Effector CD4-positive, alpha-beta T cell (primary cell): ENCODE measurements at regions not wholly inside any gene's neighbourhood (a gene's known extent, or its start where the extent isn't known, plus 50 kb on each side); places are given as distances from the start of the nearest gene placed in this dataset.

ENCODE experiments used
- DNase-seq: peaks from one replicate; pipeline ENCODE4 v3.0.0-alpha.2; 2020

DNA sequence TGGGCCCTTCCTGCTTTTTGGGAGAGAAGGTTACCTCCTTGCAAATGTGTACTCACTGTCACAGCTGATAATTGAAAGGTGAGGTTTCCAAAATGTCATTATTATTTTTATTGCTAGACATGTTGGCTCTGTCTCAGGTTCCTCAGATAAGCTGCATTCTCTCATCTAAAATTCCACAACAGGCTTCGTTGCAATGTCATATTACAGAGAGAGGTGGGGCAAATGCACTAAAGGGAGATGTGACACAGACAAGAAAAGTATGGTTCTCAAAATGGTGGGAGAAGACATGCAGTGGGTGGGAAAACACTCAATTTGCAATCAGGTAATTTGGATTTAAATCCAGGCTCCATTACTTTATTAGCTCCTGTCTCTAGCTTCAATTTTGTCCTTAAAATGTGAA is 256.4 kb upstream of the POU3F2 start:
- no peak for DNase-seq

DNA sequence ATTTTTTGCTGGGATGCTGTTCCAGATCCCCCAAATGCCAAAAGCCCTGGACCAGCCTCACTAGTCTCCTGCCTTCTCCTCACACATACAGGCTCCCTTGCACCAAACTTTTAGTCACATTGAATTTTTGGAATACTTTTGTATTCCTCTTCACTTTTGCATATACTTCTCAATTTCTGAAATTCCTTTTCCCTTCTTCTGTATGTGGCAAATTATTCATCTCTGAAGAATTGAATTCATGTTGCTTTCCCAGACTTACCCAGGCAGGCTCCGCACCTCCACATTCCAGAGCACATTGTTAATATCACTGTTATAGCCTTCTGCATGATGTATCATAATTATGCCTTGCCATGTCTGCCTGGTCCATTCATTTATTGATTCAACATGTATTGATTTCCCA is 255.3 kb upstream of the POU3F2 start:
- DNase-seq: no peak

- DNase-seq: no peak
Observed at GRCh38 chr6:98579941-98580340, 254.4 kb upstream of the POU3F2 start.

GRCh38 chr6:98581705-98582104 is 252.7 kb upstream of the POU3F2 start:
- no peak for DNase-seq

GRCh38 chr6:98583506-98583905 is 250.9 kb upstream of the POU3F2 start:
- DNase-seq: no peak

- no peak for DNase-seq
Observed at GRCh38 chr6:98586163-98586562, 248.2 kb upstream of the POU3F2 start.

DNA sequence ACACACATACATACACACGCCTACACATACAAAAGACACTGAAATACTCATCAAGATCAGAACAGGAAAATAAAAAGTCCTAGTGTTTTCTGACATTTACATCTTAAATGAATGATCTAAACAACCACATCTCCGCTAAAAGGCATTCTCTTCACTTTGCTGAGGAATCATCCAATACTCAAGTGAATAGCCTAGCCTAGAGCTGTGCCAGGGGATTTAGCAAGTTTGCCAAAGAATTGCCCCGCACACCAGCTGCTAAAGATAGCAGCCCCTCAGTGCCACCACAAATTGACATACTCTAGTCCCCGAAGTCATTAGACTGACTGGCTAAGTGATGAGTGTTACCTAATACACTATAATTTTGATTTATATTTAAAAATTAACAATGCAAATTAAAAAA is 246.8 kb upstream of the POU3F2 start:
- no peak for DNase-seq

GRCh38 chr6:98589536-98589935 is 244.8 kb upstream of the POU3F2 start:
- DNase-seq: no peak

- no peak for DNase-seq
Observed at GRCh38 chr6:98590136-98590681, 244.2 kb upstream of the POU3F2 start.

- no peak for DNase-seq
Observed at GRCh38 chr6:98590997-98591396, 243.4 kb upstream of the POU3F2 start.

DNA sequence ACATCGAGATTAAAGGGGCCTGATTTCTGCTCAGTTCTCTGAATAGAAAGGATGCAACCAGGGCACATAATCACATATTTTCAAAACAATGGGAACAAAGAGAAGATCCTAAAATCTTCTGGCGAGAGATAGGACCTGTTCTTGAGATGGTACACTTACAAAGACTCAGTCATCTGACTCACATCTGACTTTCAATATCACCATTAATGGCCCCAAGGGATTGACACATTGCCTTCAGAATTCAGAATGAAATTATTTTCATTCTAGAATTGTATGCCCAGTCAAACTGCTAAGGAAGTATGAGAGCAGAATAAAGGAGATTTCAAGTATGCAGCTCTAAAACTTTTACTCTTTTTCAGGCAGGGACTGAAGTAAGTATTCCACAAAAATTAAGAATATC is 240.7 kb upstream of the POU3F2 start:
- no peak for DNase-seq

GRCh38 chr6:98601716-98602115 is 232.7 kb upstream of the POU3F2 start:
- DNase-seq: no peak

DNA sequence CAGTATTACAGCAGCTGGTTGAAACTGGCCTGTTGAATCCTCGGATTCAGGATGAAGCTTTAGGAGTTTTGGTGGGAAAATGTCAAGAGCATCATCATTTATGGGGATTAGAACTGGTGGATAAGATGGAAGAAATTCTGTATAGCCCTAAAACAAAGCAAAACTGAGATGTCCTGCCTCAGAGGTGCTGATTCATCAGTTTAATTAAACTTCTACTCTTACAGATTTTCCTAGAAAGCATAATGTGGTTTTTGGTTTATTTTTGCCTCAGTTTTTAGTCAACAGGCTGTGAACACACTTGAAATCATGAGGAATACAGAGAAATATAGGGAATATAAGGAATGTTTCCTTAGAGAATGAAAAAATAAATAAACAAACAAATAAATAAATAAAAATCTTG is 228.7 kb upstream of the POU3F2 start:
- DNase-seq: no peak

- no peak for DNase-seq
Observed at GRCh38 chr6:98627129-98627775, 207.1 kb upstream of the POU3F2 start.

DNA sequence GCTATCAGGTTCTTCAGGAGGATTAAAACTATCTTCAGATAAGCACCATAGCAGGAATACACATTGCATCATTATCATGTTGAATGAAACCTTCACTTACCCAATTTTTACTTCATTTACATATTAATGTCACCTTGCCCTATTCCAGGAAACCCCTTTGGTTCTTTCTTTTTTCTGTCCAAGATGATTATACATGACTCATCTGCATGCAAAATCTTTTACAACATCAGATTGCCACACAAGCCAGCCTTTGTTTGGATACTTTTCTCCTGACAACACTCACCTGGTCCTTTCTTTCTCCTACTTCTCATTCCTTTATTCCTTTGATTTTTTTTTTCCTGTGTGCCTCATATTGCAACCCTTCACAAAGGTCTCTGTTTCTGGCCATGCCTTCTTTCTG is 200.5 kb upstream of the POU3F2 start:
- no peak for DNase-seq

- DNase-seq: no peak
Observed at GRCh38 chr6:98634569-98634968, 199.8 kb upstream of the POU3F2 start.

- DNase-seq: no peak
Observed at GRCh38 chr6:98635191-98635590, 199.2 kb upstream of the POU3F2 start.

- no peak for DNase-seq
Observed at GRCh38 chr6:98636941-98637340, 197.4 kb upstream of the POU3F2 start.

- no peak for DNase-seq
Observed at GRCh38 chr6:98639089-98639635, 195.2 kb upstream of the POU3F2 start.

GRCh38 chr6:98640366-98640765 is 194.0 kb upstream of the POU3F2 start:
- DNase-seq: no peak

DNA sequence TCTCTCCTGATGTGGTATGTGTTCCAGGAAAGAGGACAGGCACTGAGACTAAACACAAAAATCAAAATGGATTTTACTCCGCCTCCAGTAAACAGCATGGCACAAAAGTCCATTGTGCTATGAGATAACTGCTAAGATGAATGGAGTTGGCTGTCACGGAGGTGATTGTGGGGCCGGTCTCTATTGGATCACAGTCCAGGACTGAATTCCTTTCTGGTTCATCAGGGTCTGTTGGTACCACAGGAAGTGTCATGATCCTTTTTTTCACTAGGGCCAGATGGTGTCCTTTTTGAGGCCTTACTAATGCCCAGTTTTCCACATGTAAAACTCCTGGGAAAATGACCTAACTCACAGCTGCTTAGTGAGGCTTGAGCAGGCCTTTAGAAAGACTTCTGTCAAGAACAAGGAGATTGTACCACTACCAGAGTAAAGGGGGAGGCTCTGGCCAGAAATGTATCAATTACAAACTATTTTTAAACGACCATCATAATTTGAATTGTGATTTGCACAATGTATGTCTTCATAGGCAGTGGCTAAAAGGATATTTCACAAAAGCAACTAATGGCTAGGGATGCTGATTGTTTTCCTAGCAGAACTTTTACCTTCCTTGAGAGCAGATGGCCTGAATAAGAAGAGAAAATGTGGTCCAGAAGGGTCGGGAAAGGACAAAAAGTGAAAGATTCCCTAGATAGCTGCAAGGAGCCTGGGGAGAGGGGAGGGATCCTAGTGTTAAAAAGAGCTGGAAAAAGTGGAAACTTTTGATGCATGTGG is 192.2 kb upstream of the POU3F2 start:
- no peak for DNase-seq

DNA sequence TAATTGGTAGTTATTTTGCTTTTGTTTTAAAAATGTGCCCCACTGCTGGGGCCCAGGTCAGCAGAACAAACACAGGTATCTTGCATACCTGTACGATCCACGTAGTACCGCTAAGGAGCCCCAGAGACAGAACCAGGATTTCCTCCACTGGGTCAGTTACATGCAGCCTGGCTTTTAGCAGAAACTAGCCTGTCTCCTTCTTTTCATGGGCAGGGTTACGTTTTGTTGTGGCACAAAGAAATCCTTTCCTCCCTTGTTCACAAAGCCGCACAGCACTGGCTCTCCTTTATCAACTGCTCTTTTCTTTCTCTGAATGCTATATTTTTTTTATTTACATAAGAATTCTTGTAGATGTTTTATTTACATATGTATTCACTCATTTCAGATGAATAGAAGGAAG is 190.3 kb upstream of the POU3F2 start:
- DNase-seq: no peak

DNA sequence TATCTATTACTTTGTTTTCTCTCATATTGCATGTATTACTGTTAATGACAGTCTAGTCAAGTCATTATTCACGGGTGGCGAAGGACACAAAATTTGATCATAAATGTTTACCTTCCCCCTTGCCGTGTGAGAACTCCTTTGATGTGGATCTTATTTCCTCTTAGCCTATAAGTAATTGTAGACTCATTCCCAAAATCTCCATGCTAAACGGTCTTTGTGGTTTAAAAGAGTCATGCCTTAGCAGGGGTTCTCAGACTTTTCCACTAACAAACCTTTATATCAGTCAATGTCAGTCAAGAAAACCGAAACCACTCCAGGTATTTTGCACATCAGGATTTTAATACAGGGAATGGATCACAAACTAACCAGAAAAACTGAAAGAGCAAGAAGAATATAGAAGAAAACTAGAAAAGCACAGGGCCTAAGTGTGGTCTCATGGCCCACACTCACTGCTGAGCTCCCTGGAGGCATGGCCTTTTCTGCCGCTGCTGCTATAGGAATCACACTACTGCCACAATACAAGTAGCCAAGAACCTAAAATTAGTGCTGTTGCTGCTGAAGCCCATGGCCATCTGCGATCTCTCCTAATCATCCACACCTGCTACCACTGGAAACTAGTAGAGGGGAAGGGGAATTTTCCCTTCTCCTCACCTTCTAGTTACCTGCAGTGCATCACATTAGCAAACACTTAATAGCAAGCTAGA is 186.0 kb upstream of the POU3F2 start:
- DNase-seq: no peak

DNA sequence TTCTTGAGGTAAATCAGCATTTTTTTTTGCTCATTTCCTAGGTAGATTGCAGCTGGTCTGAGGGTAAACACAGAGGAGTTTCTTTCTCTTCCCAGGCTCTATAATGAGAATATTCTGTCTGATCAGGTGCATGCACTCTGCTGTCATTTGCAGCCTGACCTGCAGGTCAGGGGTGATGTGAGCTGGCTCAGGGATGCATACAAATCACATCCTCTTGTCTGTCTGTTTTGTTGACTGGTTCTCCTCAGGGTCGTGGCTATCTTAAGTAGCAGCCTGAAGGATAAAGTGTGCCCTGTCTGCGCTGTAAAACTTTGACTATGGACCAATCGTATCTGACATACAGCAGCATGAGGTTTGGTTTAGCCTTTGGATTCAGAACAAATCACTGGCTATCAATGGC is 183.4 kb upstream of the POU3F2 start:
- no peak for DNase-seq
